ENCODE measurements at regions not wholly inside any gene's neighbourhood (a gene's known extent, or its start where the extent isn't known, plus 50 kb on each side); places are given as distances from the start of the nearest gene placed in this dataset.

DNA sequence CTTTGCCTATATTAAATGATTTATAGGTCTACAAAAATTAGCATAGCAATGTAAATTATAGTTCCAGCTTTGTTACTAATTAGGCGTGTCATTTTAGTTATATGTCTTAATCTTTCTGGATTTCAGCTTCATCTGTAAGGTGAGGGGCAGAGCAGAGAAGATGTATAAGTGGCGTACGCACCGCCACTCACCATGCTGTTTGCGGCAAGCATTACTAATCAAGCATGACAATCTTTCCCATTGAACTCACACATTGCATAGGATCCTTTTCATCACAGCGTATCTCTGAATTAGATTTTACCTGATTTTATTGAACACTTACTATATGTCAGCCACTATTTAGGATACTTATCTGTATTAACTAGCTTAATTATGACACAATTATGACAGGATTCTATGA is 183.6 kb upstream of the DLGAP1 start:
- H3K4me3 ChIP-seq = no peak overlapping the region
- no peaks in the 10 kb centered on the region for H4K20me1 ChIP-seq (replicated peaks; ENCODE audit: control insufficient read depth, insufficient read depth, low read length)
- TF ChIP-seq, protein P1, sequence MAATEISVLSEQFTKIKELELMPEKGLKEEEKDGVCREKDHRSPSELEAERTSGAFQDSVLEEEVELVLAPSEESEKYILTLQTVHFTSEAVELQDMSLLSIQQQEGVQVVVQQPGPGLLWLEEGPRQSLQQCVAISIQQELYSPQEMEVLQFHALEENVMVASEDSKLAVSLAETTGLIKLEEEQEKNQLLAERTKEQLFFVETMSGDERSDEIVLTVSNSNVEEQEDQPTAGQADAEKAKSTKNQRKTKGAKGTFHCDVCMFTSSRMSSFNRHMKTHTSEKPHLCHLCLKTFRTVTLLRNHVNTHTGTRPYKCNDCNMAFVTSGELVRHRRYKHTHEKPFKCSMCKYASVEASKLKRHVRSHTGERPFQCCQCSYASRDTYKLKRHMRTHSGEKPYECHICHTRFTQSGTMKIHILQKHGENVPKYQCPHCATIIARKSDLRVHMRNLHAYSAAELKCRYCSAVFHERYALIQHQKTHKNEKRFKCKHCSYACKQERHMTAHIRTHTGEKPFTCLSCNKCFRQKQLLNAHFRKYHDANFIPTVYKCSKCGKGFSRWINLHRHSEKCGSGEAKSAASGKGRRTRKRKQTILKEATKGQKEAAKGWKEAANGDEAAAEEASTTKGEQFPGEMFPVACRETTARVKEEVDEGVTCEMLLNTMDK (IDR thresholded peaks at IDR 0.05; ENCODE audit: borderline replicate concordance, insufficient read depth, low read depth, low read length, poor library complexity, severe bottlenecking) = no peak
- TF ChIP-seq, protein P2, sequence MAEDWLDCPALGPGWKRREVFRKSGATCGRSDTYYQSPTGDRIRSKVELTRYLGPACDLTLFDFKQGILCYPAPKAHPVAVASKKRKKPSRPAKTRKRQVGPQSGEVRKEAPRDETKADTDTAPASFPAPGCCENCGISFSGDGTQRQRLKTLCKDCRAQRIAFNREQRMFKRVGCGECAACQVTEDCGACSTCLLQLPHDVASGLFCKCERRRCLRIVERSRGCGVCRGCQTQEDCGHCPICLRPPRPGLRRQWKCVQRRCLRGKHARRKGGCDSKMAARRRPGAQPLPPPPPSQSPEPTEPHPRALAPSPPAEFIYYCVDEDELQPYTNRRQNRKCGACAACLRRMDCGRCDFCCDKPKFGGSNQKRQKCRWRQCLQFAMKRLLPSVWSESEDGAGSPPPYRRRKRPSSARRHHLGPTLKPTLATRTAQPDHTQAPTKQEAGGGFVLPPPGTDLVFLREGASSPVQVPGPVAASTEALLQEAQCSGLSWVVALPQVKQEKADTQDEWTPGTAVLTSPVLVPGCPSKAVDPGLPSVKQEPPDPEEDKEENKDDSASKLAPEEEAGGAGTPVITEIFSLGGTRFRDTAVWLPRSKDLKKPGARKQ (CRISPR knock-in tag; IDR thresholded peaks at IDR 0.05) = no peak
- TF ChIP-seq ZKSCAN1 (IDR thresholded peaks at IDR 0.05; ENCODE audit: low read depth, low read length) (no peak), HNRNPL (IDR thresholded peaks at IDR 0.05; ENCODE audit: low read depth, low read length) (no peak), RFX7 (CRISPR knock-in tag; IDR thresholded peaks at IDR 0.05) (no peak), ZKSCAN3 (CRISPR knock-in tag; IDR thresholded peaks at IDR 0.05) (no peak), ARHGAP35 (IDR thresholded peaks at IDR 0.05; ENCODE audit: partially characterized antibody) (no peak), CREM (IDR thresholded peaks at IDR 0.05; ENCODE audit: low read depth) (no peak), JUN (IDR thresholded peaks at IDR 0.05; ENCODE audit: borderline replicate concordance, low read depth, low read length) (no peak), JUN (CRISPR knock-in tag; IDR thresholded peaks at IDR 0.05; ENCODE audit: borderline replicate concordance) (no peak), TSC22D4 (tag; IDR thresholded peaks at IDR 0.05) (no peak), ZC3H8 (IDR thresholded peaks at IDR 0.05) (no peak), PURB (CRISPR knock-in tag; IDR thresholded peaks at IDR 0.05; ENCODE audit: low read depth) (no peak), KLF6 (CRISPR knock-in tag; IDR thresholded peaks at IDR 0.05; ENCODE audit: borderline replicate concordance) (no peak), ZNF785 (CRISPR knock-in tag; IDR thresholded peaks at IDR 0.05) (no peak), HOXB6 (CRISPR knock-in tag; IDR thresholded peaks at IDR 0.05; ENCODE audit: borderline replicate concordance) (no peak)
- TF ChIP-seq, protein P3, sequence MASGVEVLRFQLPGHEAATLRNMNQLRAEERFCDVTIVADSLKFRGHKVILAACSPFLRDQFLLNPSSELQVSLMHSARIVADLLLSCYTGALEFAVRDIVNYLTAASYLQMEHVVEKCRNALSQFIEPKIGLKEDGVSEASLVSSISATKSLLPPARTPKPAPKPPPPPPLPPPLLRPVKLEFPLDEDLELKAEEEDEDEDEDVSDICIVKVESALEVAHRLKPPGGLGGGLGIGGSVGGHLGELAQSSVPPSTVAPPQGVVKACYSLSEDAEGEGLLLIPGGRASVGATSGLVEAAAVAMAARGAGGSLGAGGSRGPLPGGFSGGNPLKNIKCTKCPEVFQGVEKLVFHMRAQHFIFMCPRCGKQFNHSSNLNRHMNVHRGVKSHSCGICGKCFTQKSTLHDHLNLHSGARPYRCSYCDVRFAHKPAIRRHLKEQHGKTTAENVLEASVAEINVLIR (CRISPR knock-in tag; IDR thresholded peaks at IDR 0.05) = no peak
- DNase-seq (ENCODE audit: extremely low read depth in 1 of 4, low spot score in 3 of 4) (no peak), FAIRE-seq (no peak), ATAC-seq (no peak)
- CTCF ChIA-PET (ENCODE audit: low intra/inter-chr PET ratio) = no interaction called here
- H3K27me3 ChIP-seq (ENCODE audit: control insufficient read depth in 2 of 2, insufficient read depth in 2 of 2, low read length in 2 of 2) = no peaks in the 10 kb centered on the region
- in situ Hi-C loops (cut with MboI) (no loop called here), intact Hi-C loops (cut with micrococcal nuclease) (no loop called here)
- H3K9me1 ChIP-seq (ENCODE audit: control insufficient read depth, insufficient read depth, low read length) = no peaks in the 10 kb centered on the region
- H3K27ac ChIP-seq (ENCODE audit: extremely low read depth, low read depth, low read length) = no peak overlapping the region
- no peak overlapping the region for H3K4me2 ChIP-seq (ENCODE audit: insufficient read depth, low read length)
- no peaks in the 10 kb centered on the region for H3K36me3 ChIP-seq (ENCODE audit: control insufficient read depth, insufficient read depth, low read length)
- POLR2A ChIA-PET = no interaction called here
- 3% methylated on average over 6 of the region's 6 CpGs for WGBS (ENCODE audit: insufficient coverage, low coverage, missing lambda C conversion rate)
- H3K9ac ChIP-seq (ENCODE audit: insufficient read depth in 1 of 2, low read depth in 2 of 2, low read length in 2 of 2) = no peak overlapping the region
- no peaks in the 10 kb centered on the region for H3K4me1 ChIP-seq (replicated peaks in 1 of 2; ENCODE audit: control insufficient read depth in 2 of 2, insufficient read depth in 2 of 2, low read length in 2 of 2)
- H2AFZ ChIP-seq (ENCODE audit: low read depth, low read length) = no peak overlapping the region
- H3K79me2 ChIP-seq (ENCODE audit: control insufficient read depth, insufficient read depth, low read length) = no peaks in the 10 kb centered on the region
- no TSS peak for BruUV-seq (replicated peaks)
- H3K9me3 ChIP-seq (replicated peaks; ENCODE audit: control insufficient read depth, insufficient read depth, low read depth, low read length) = no peaks in the 10 kb centered on the region
